Endothelial cell of umbilical vein (primary cell): ENCODE measurements at regions not wholly inside any gene's neighbourhood (a gene's known extent, or its start where the extent isn't known, plus 50 kb on each side); places are given as distances from the start of the nearest gene placed in this dataset.

Experiments
- BruUV-seq: library from RNA; stranded (reverse); fragments of 400-500 nt; replicated peaks from 2 replicates; lab custom pipeline; 2021; lab: Mats Ljungman, UMichigan
- CTCF ChIA-PET: fragments of 300-600, 350-600 bp; sonication (Branson Sonifier 250); formaldehyde crosslinking; loops from one replicate; lab custom pipeline; 2021; ENCODE audit warnings: antibody characterized with exemption, inconsistent platforms; lab: Charles Lee
- POLR2A ChIA-PET: fragments of 300-600, 350-600 bp; sonication (Branson Sonifier 250); formaldehyde crosslinking; loops from one replicate; lab custom pipeline; 2021; ENCODE audit warnings: antibody characterized with exemption, inconsistent platforms; lab: Charles Lee
- DNase-seq: peaks from one replicate; pipeline ENCODE4 v3.0.0-alpha.2; 2011; ENCODE audit warnings: low read depth, low spot score
- FAIRE-seq: peaks from 2 replicates; lab custom pipeline; 2011; peaks lifted over from hg19 to GRCh38; lab: Jason Lieb, UNC
- H2AFZ ChIP-seq: 2 replicates; pipeline ENCODE4 v1.6.0; 2012; ENCODE audit warnings: low read depth, low read length, control low read depth, inconsistent platforms
- H3K27ac ChIP-seq: 2 replicates; pipeline ENCODE4 v1.5.1; 2011; ENCODE audit warnings: low read depth, mild to moderate bottlenecking, control low read depth, low read length, moderate library complexity; ENCODE audit not compliant: insufficient read depth
- H3K27me3 ChIP-seq, 2 experiments: 2 replicates each; pipeline versions ENCODE4 v1.6.0 to v1.6.1; 2011; ENCODE audit warnings: low read length in 2 of 2, mixed read lengths in 1 of 2; ENCODE audit not compliant: control insufficient read depth in 2 of 2, insufficient read depth in 2 of 2
- H3K36me3 ChIP-seq, 2 experiments: 2 replicates in 1 of 2; 3 replicates in 1 of 2; pipeline ENCODE4 v1.5.1; 2011; ENCODE audit warnings: low read length in 2 of 2, mild to moderate bottlenecking in 1 of 2, moderate library complexity in 1 of 2; ENCODE audit not compliant: control insufficient read depth in 2 of 2, insufficient read depth in 2 of 2; ENCODE audit errors: extremely low read depth in 1 of 2
- H3K4me1 ChIP-seq: 3 replicates; pipeline ENCODE4 v1.5.1; 2011; ENCODE audit warnings: mild to moderate bottlenecking, low read length; ENCODE audit not compliant: control insufficient read depth, insufficient read depth; ENCODE audit errors: extremely low read depth
- H3K4me2 ChIP-seq: 2 replicates; pipeline ENCODE4 v1.6.1; 2011; ENCODE audit warnings: low read length, control low read depth, mixed read lengths; ENCODE audit not compliant: insufficient read depth
- H3K4me3 ChIP-seq, 3 experiments: fragments of 200-600 bp in 1 of 3; sonication (generic), shearing (Covaris generic) in 1 of 3; replicated peaks in 1 of 3; 2 replicates each; pipeline ENCODE4 v1.5.1; 2011 to 2016; ENCODE audit warnings: control low read depth in 3 of 3, low read length in 3 of 3, mild to moderate bottlenecking in 2 of 3, inconsistent platforms in 1 of 3, low read depth in 1 of 3, moderate library complexity in 1 of 3; ENCODE audit not compliant: insufficient read depth in 1 of 3
- H3K79me2 ChIP-seq: 2 replicates; pipeline ENCODE4 v1.6.0; 2012; ENCODE audit warnings: low read length, inconsistent platforms; ENCODE audit not compliant: control insufficient read depth, insufficient read depth
- H3K9ac ChIP-seq: replicated peaks from 2 replicates; pipeline ENCODE3; 2011; ENCODE audit warnings: low read length, control low read depth; ENCODE audit not compliant: insufficient read depth; ENCODE audit errors: extremely low read depth
- H3K9me1 ChIP-seq: replicated peaks from 3 replicates; pipeline ENCODE4 v1.6.0; 2011; ENCODE audit warnings: mild to moderate bottlenecking, low read length; ENCODE audit not compliant: control insufficient read depth, insufficient read depth; ENCODE audit errors: extremely low read depth
- H3K9me3 ChIP-seq: replicated peaks from 2 replicates; pipeline ENCODE4 v1.5.1; 2012; ENCODE audit warnings: low read length, inconsistent platforms; ENCODE audit not compliant: control insufficient read depth, insufficient read depth
- H4K20me1 ChIP-seq: replicated peaks from 2 replicates; pipeline ENCODE3; 2011; ENCODE audit warnings: mild to moderate bottlenecking, low read length; ENCODE audit not compliant: control insufficient read depth, insufficient read depth; ENCODE audit errors: extremely low read depth
- EZH2 ChIP-seq: IDR thresholded peaks from 2 replicates; pipeline ENCODE4 v1.6.1; 2012; ENCODE audit warnings: borderline replicate concordance, low read depth, mild to moderate bottlenecking, moderate library complexity, low read length, inconsistent platforms; ENCODE audit not compliant: severe bottlenecking
- FOS ChIP-seq: IDR thresholded peaks from 2 replicates; pipeline ENCODE4 v1.6.1; 2011; ENCODE audit warnings: mild to moderate bottlenecking, low read length, moderate library complexity, borderline replicate concordance; ENCODE audit not compliant: insufficient read depth
- GATA2 ChIP-seq: IDR thresholded peaks from 2 replicates; pipeline ENCODE4 v1.7.0; 2011; ENCODE audit warnings: low read depth, mild to moderate bottlenecking, moderate library complexity, mixed read lengths, low read length; ENCODE audit not compliant: insufficient read length, insufficient read depth
- JUN ChIP-seq: IDR thresholded peaks from 2 replicates; pipeline ENCODE4 v1.6.1; 2011; ENCODE audit warnings: borderline replicate concordance, low read depth; ENCODE audit not compliant: insufficient read length, insufficient read depth
- MYC ChIP-seq: IDR thresholded peaks from one replicate; pipeline ENCODE4 v1.6.1; 2011; ENCODE audit warnings: mild to moderate bottlenecking, low read depth, low read length
- POLR2A ChIP-seq: IDR thresholded peaks from 2 replicates; pipeline ENCODE4 v1.6.1; 2012; ENCODE audit warnings: low read depth, mild to moderate bottlenecking, control low read depth, low read length
- POLR2AphosphoS5 ChIP-seq: IDR thresholded peaks from 2 replicates; pipeline ENCODE4 v1.6.1; 2012; ENCODE audit warnings: low read depth, mild to moderate bottlenecking, control low read depth, low read length, moderate library complexity; ENCODE audit not compliant: insufficient read depth
- dilution Hi-C: fragments of 300-500 bp; cut with MboI; formaldehyde crosslinking; loops from one replicate; pipeline ENCODE4 v1.15.0; 2019; ENCODE audit warnings: low sequenced_read_pairs; ENCODE audit not compliant: extremely low pct_ligation_motif_present
- intact Hi-C: fragments of 100-400 bp; cut with micrococcal nuclease; formaldehyde crosslinking; loops from one replicate; pipeline ENCODE4 v1.10.0; 2022
- TF ChIP-seq, protein P1 (sequence below), 2 donors: IDR thresholded peaks; 1 replicate in 1 of 2; 2 replicates in 1 of 2; pipeline ENCODE4 v1.5.1; 2011; ENCODE audit warnings: low read length in 2 of 2, mild to moderate bottlenecking in 2 of 2, moderate library complexity in 2 of 2, control low read depth in 1 of 2, inconsistent platforms in 1 of 2, low read depth in 1 of 2; ENCODE audit not compliant: insufficient read depth in 1 of 2; ENCODE audit errors: extremely low read depth in 1 of 2
- TF ChIP-seq, protein P2 (sequence below): IDR thresholded peaks from 2 replicates; pipeline ENCODE4 v1.6.1; 2011; ENCODE audit not compliant: insufficient read depth, insufficient read length

DNA sequence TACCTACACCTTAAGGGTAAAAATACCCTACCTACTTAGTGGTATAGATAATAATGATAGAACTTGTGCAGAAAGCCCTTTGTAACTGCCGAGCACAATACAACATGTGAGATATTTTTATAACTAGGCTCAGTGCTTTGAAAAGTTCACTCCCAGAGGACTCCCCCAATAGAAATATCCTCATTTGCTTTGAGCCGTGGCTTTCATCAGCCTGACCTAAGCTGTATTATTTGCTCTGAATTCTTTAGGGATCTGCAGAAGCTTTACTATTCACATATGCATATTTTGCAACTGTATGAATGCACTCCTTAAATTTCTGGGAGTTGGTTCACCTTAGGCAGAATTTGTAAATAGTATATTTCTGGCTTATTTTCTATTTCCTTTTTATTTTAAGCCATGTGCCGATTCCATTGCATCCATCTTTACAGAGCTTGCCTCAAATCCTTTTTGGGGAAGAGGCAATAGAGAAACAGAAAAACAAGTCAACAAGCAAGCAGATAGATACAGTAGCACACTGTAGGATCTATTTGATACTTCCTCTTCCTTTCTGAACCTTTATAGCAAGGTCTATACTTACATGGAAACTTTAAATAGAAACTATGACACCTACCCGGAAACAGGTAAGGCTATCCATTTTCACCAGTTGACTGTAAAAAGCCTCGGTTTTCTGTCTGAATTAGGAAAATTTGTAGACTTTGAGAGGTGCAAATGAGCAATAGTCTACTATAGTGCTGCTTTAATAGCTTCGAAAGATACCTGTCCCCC, 242.5 kb upstream of the VCX3A start:
- no peak for FAIRE-seq
- Histone ChIP-seq H2AFZ (no peak overlapping the region), H3K9me3 (no peaks in the 10 kb centered on the region), H4K20me1 (no peaks in the 10 kb centered on the region), H3K27me3 (no peaks in the 10 kb centered on the region), H3K9ac (no peak overlapping the region), H3K4me3 (no peak overlapping the region), H3K4me1 (no peaks in the 10 kb centered on the region), H3K36me3 (no peaks in the 10 kb centered on the region), H3K4me2 (no peak overlapping the region), H3K9me1 (no peaks in the 10 kb centered on the region), H3K27ac (no peak overlapping the region), H3K79me2 (no peaks in the 10 kb centered on the region)
- dilution Hi-C loops = no loop called here
- no peak for DNase-seq
- BruUV-seq = no TSS peak
- ChIA-PET POLR2A (no interaction called here), CTCF (no interaction called here)
- TF ChIP-seq, protein P1, sequence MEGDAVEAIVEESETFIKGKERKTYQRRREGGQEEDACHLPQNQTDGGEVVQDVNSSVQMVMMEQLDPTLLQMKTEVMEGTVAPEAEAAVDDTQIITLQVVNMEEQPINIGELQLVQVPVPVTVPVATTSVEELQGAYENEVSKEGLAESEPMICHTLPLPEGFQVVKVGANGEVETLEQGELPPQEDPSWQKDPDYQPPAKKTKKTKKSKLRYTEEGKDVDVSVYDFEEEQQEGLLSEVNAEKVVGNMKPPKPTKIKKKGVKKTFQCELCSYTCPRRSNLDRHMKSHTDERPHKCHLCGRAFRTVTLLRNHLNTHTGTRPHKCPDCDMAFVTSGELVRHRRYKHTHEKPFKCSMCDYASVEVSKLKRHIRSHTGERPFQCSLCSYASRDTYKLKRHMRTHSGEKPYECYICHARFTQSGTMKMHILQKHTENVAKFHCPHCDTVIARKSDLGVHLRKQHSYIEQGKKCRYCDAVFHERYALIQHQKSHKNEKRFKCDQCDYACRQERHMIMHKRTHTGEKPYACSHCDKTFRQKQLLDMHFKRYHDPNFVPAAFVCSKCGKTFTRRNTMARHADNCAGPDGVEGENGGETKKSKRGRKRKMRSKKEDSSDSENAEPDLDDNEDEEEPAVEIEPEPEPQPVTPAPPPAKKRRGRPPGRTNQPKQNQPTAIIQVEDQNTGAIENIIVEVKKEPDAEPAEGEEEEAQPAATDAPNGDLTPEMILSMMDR (IDR thresholded peaks at IDR 0.05; ENCODE audit: extremely low read depth in 1 of 2, insufficient read depth in 1 of 2, low read depth in 1 of 2, low read length in 2 of 2) = no peak
- no peak for TF ChIP-seq GATA2
- TF ChIP-seq, protein P2, sequence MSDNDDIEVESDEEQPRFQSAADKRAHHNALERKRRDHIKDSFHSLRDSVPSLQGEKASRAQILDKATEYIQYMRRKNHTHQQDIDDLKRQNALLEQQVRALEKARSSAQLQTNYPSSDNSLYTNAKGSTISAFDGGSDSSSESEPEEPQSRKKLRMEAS = no peak
- intact Hi-C loops = no loop called here

DNA sequence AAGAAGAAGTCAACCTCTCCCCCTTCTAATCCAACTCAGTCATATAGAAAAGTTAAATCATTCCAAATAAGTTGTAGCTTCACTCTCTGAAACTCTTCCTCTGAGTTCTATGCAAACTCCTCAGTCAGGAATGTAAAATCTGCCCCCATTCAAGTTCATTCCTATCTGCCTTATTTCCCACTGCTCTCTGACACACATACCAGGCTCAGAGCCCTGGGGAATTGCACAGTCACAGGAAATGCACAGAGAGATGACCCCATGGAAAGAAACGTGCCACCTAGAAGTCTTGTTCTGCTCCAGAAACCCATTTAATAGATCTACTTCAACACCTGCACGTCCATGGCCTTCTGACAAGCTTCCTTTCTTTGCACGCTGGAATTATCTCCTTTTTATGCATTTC, 236.0 kb upstream of the VCX3A start:
- H3K9me3 ChIP-seq = no peaks in the 10 kb centered on the region
- H3K36me3 ChIP-seq = no peaks in the 10 kb centered on the region
- CTCF ChIA-PET = no interaction called here
- no peak overlapping the region for H3K27ac ChIP-seq
- H3K4me3 ChIP-seq = no peak overlapping the region
- H3K27me3 ChIP-seq = no peaks in the 10 kb centered on the region
- no TSS peak for BruUV-seq
- H3K4me2 ChIP-seq = no peak overlapping the region
- TF ChIP-seq, protein P1 (IDR thresholded peaks at IDR 0.05; ENCODE audit: extremely low read depth in 1 of 2, insufficient read depth in 1 of 2, low read depth in 1 of 2, low read length in 2 of 2) = no peak
- TF ChIP-seq MYC = no peak
- no peak for TF ChIP-seq GATA2
- no peak for TF ChIP-seq POLR2AphosphoS5
- no peak for TF ChIP-seq JUN
- TF ChIP-seq POLR2A = no peak
- no peak for TF ChIP-seq EZH2
- TF ChIP-seq, protein P2 = no peak
- TF ChIP-seq FOS = no peak
- no peak for DNase-seq
- FAIRE-seq = no peak
- no peaks in the 10 kb centered on the region for H3K79me2 ChIP-seq
- POLR2A ChIA-PET = no interaction called here
- no peaks in the 10 kb centered on the region for H4K20me1 ChIP-seq
- dilution Hi-C loops (no loop called here), intact Hi-C loops (no loop called here)
- H3K9ac ChIP-seq = no peak overlapping the region
- no peak overlapping the region for H2AFZ ChIP-seq
- H3K9me1 ChIP-seq = no peaks in the 10 kb centered on the region
- H3K4me1 ChIP-seq = no peaks in the 10 kb centered on the region
